GM12892 (cell line): ENCODE measurements at regions not wholly inside any gene's neighbourhood (a gene's known extent, or its start where the extent isn't known, plus 50 kb on each side); places are given as distances from the start of the nearest gene placed in this dataset.

Experiments
- POLR2A ChIP-seq: IDR thresholded peaks from 2 replicates; pipeline ENCODE4 v1.6.1; 2011; ENCODE audit warnings: low read depth, low read length, control low read depth
- TAF1 ChIP-seq: IDR thresholded peaks from 2 replicates; pipeline ENCODE4 v1.6.1; 2011; ENCODE audit warnings: low read depth, mild to moderate bottlenecking, control low read depth, low read length, borderline replicate concordance

DNA sequence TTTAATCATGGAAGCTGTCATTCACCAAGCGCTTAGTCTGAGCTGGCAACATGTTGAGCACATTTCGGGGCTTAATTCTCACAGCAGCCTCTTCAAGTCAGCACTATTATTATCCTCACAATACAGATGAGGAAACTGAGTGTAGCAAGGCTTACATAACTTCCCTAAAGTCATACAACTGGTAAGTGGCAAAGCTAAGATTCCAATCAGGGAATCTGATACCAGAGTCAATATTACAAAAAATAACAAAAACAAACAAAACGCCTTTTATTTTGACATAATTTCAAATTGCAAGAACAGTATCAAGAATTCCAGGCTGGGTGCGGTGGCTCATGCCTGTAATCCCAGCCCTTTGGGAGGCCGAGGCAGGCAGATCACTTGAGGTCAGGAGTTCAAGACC, 120.4 kb upstream of the DUSP21 start:
- TF ChIP-seq POLR2A: no peak
- TF ChIP-seq TAF1: no peak
